Epithelial cell of esophagus (primary cell): ENCODE measurements at regions not wholly inside any gene's neighbourhood (a gene's known extent, or its start where the extent isn't known, plus 50 kb on each side); places are given as distances from the start of the nearest gene placed in this dataset.

Experiments used
- DNase-seq: peaks from one replicate; pipeline ENCODE4 v3.0.0; 2010; ENCODE audit warnings: low read depth
- H3K4me3 ChIP-seq: 2 replicates; pipeline ENCODE4 v1.5.1; 2011; ENCODE audit warnings: mild to moderate bottlenecking, low read length, control low read depth
- CTCF ChIP-seq: IDR thresholded peaks from 2 replicates; pipeline ENCODE4 v1.5.1; 2011; ENCODE audit warnings: low read depth, mild to moderate bottlenecking, low read length, control low read depth, inconsistent platforms; ENCODE audit not compliant: insufficient read depth; ENCODE audit errors: missing control alignments

GRCh38 chr6:79864421-79864820 is 82.9 kb downstream of the ELOVL4 start:
- no peak overlapping the region for H3K4me3 ChIP-seq
- DNase-seq: peak; percentile 14
- no peak for TF ChIP-seq CTCF

GRCh38 chr6:79864001-79864400 is 83.4 kb downstream of the ELOVL4 start:
- H3K4me3 ChIP-seq: no peak overlapping the region
- TF ChIP-seq CTCF: no peak
- DNase-seq: no peak

GRCh38 chr6:79863566-79863965 is 83.8 kb downstream of the ELOVL4 start:
- DNase-seq: no peak
- no peak for TF ChIP-seq CTCF
- no peak overlapping the region for H3K4me3 ChIP-seq

- no peak for DNase-seq
- TF ChIP-seq CTCF: no peak
- no peak overlapping the region for H3K4me3 ChIP-seq
Measured at GRCh38 chr6:79862711-79863110, 84.6 kb downstream of the ELOVL4 start.

- H3K4me3 ChIP-seq: no peak overlapping the region
- TF ChIP-seq CTCF: no peak
- peak; percentile 17 for DNase-seq
Measured at GRCh38 chr6:79862126-79862525, 85.2 kb downstream of the ELOVL4 start.

- no peak overlapping the region for H3K4me3 ChIP-seq
- no peak for DNase-seq
- no peak for TF ChIP-seq CTCF
Measured at GRCh38 chr6:79861023-79861422, 86.3 kb downstream of the ELOVL4 start.

- no peak for DNase-seq
- H3K4me3 ChIP-seq: no peak overlapping the region
- TF ChIP-seq CTCF: no peak
Measured at GRCh38 chr6:79847426-79847825, 99.9 kb downstream of the ELOVL4 start.
